ENCODE measurements at regions not wholly inside any gene's neighbourhood (a gene's known extent, or its start where the extent isn't known, plus 50 kb on each side); places are given as distances from the start of the nearest gene placed in this dataset.

- TF ChIP-seq CTCF (IDR thresholded peaks at IDR 0.05) (no peak), POLR2AphosphoS5 (IDR thresholded peaks at IDR 0.05) (no peak), POLR2A (IDR thresholded peaks at IDR 0.05) (no peak)
These were observed 90.4 kb upstream of the OTX2 start for GRCh38 chr14:56900726-56901125.
